A549 (cell line): ENCODE measurements at regions not wholly inside any gene's neighbourhood (a gene's known extent, or its start where the extent isn't known, plus 50 kb on each side); places are given as distances from the start of the nearest gene placed in this dataset.

Experiments used
- ATAC-seq, 2 experiments: fragments of 200-7000 bp in 1 of 2; fragments of >200 bp in 1 of 2; cut with Nextera tagmentation in 1 of 2; cut with Tn5 transposase in 1 of 2; 3 replicates each; pipeline versions ENCODE4 v1.8.0 to v1.9.1; 2018 to 2020; ENCODE audit warnings: mild to moderate bottlenecking in 1 of 2, moderate library complexity in 1 of 2
- CTCF ChIA-PET: fragments of 300-600 bp; sonication (Branson Sonifier 250); formaldehyde crosslinking; extraction: SDS; loops from one replicate; lab custom pipeline; 2021; ENCODE audit warnings: antibody characterized with exemption, inconsistent platforms; lab: Yijun Ruan, JAX
- POLR2A ChIA-PET: fragments of 350-600 bp; formaldehyde crosslinking; extraction: SDS; loops from one replicate; lab custom pipeline; 2021; ENCODE audit warnings: antibody characterized with exemption, inconsistent platforms; lab: Yijun Ruan, JAX
- DNase-seq, 2 experiments: peaks; one replicate each; pipeline versions ENCODE4 v3.0.0 to v3.0.0-alpha.2; 2011 to 2016; ENCODE audit warnings: low read depth in 1 of 2, low spot score in 1 of 2
- FAIRE-seq: peaks from 2 replicates; lab custom pipeline; 2011; peaks lifted over from hg19 to GRCh38; lab: Jason Lieb, UNC
- H3K27ac ChIP-seq, 2 experiments: fragments of >200 bp; sonication (Bioruptor Twin); formaldehyde crosslinking; 3 replicates each; pipeline ENCODE4 v1.5.1; 2016 to 2017
- H3K4me1 ChIP-seq: fragments of >200 bp; sonication (Bioruptor Twin); formaldehyde crosslinking; 3 replicates; pipeline ENCODE4 v1.6.1; 2016
- H3K4me2 ChIP-seq: fragments of >200 bp; sonication (Bioruptor Twin); formaldehyde crosslinking; 3 replicates; pipeline ENCODE4 v1.6.1; 2016
- H3K4me3 ChIP-seq: fragments of >200 bp; sonication (Bioruptor Twin); formaldehyde crosslinking; 3 replicates; pipeline ENCODE4 v1.5.1; 2016
- H3K9me3 ChIP-seq: fragments of >200 bp; sonication (Bioruptor Twin); formaldehyde crosslinking; 3 replicates; pipeline ENCODE4 v1.6.1; 2016
- CBX8 ChIP-seq: fragments of 200-600 bp; sonication (generic); IDR thresholded peaks from 2 replicates; pipeline ENCODE4 v1.6.1; 2016
- CHD2 ChIP-seq: fragments of 150-350 bp; IDR thresholded peaks from 2 replicates; pipeline ENCODE4 v1.6.1; 2014; ENCODE audit warnings: low read length; ENCODE audit not compliant: partially characterized antibody
- FOSB ChIP-seq: fragments of 250-450 bp; sonication (Bioruptor Pico); IDR thresholded peaks from 2 replicates; pipeline ENCODE4 v1.5.0; 2020; ENCODE audit warnings: mild to moderate bottlenecking, moderate library complexity
- FOXS1 ChIP-seq: fragments of 250-450 bp; sonication (Bioruptor Pico); IDR thresholded peaks from 2 replicates; pipeline ENCODE4 v1.5.0; 2020; ENCODE audit warnings: mild to moderate bottlenecking, moderate library complexity
- HDAC2 ChIP-seq: fragments of 200-600 bp; sonication (generic); IDR thresholded peaks from 2 replicates; pipeline ENCODE4 v1.6.1; 2016
- HOXA7 ChIP-seq: fragments of 250-450 bp; sonication (Bioruptor Pico); IDR thresholded peaks from 2 replicates; pipeline ENCODE4 v1.5.0; 2020; ENCODE audit warnings: mild to moderate bottlenecking, moderate library complexity
- HOXB13 ChIP-seq: fragments of 250-450 bp; sonication (Bioruptor Pico); IDR thresholded peaks from 2 replicates; pipeline ENCODE4 v1.5.0; 2020; ENCODE audit warnings: low read depth, mild to moderate bottlenecking, moderate library complexity
- HOXB5 ChIP-seq: fragments of 250-450 bp; sonication (Bioruptor Pico); IDR thresholded peaks from 2 replicates; pipeline ENCODE4 v1.5.0; 2020; ENCODE audit warnings: mild to moderate bottlenecking, moderate library complexity
- JUN ChIP-seq, 2 experiments: fragments of >200 bp; sonication (Bioruptor Twin); formaldehyde crosslinking; IDR thresholded peaks; 2 replicates in 1 of 2; 3 replicates in 1 of 2; pipeline ENCODE4 v1.6.1; 2016 to 2017
- JUNB ChIP-seq: fragments of >200 bp; sonication (Bioruptor Twin); formaldehyde crosslinking; IDR thresholded peaks from 2 replicates; pipeline ENCODE4 v1.6.1; 2016
- KDM1A ChIP-seq: fragments of 200-600 bp; sonication (generic); IDR thresholded peaks from 2 replicates; pipeline ENCODE4 v1.6.1; 2016; ENCODE audit warnings: low read depth, mild to moderate bottlenecking
- KDM5A ChIP-seq: fragments of 200-600 bp; sonication (generic); IDR thresholded peaks from 2 replicates; pipeline ENCODE4 v1.6.1; 2016; ENCODE audit warnings: antibody characterized with exemption, mild to moderate bottlenecking
- MAZ ChIP-seq: fragments of 150-350 bp; IDR thresholded peaks from 2 replicates; pipeline ENCODE4 v1.6.1; 2014; ENCODE audit warnings: antibody characterized with exemption, low read depth, low read length, borderline replicate concordance
- NPAS2 ChIP-seq: fragments of 250-450 bp; sonication (Bioruptor Pico); IDR thresholded peaks from 2 replicates; pipeline ENCODE4 v1.8.0; 2022; ENCODE audit warnings: mild to moderate bottlenecking, moderate library complexity, borderline replicate concordance
- POLR2A ChIP-seq: IDR thresholded peaks from 2 replicates; pipeline ENCODE4 v1.6.1; 2012; ENCODE audit warnings: mild to moderate bottlenecking, low read length
- POLR2AphosphoS2 ChIP-seq: conservative IDR thresholded peaks from 2 replicates; pipeline ENCODE4 v1.6.1; 2012; ENCODE audit warnings: low read length, improper control_type of control experiment, inconsistent platforms
- RARB ChIP-seq: fragments of 250-450 bp; sonication (Bioruptor Pico); IDR thresholded peaks from 2 replicates; pipeline ENCODE4 v1.8.0; 2021; ENCODE audit warnings: mild to moderate bottlenecking, moderate library complexity
- RFX5 ChIP-seq: fragments of 450-650 bp; IDR thresholded peaks from 2 replicates; pipeline ENCODE4 v1.7.1; 2014; ENCODE audit warnings: antibody characterized with exemption, mild to moderate bottlenecking, moderate library complexity
- RNF2 ChIP-seq: fragments of 200-600 bp; sonication (generic); IDR thresholded peaks from 2 replicates; pipeline ENCODE4 v1.6.1; 2016; ENCODE audit warnings: low read depth, mild to moderate bottlenecking, antibody characterized with exemption, moderate library complexity, borderline replicate concordance
- SMC3 ChIP-seq: fragments of >200 bp; sonication (Bioruptor Twin); formaldehyde crosslinking; IDR thresholded peaks from 3 replicates; pipeline ENCODE4 v1.6.1; 2018; ENCODE audit warnings: inconsistent platforms
- TP53 ChIP-seq: fragments of 250-450 bp; sonication (Bioruptor Pico); IDR thresholded peaks from 2 replicates; pipeline ENCODE4 v1.5.0; 2021; ENCODE audit warnings: mild to moderate bottlenecking, moderate library complexity
- ZC3H11A ChIP-seq: fragments of 450-650 bp; IDR thresholded peaks from 2 replicates; pipeline ENCODE4 v1.6.1; 2014; ENCODE audit warnings: antibody characterized with exemption, mild to moderate bottlenecking
- ZFP36 ChIP-seq: fragments of 450-650 bp; IDR thresholded peaks from 2 replicates; pipeline ENCODE4 v1.6.1; 2014; ENCODE audit warnings: borderline replicate concordance; ENCODE audit not compliant: partially characterized antibody
- WGBS: methylation state at CpG from one replicate; pipeline ENCODE4 v1.1.6; 2017; ENCODE audit errors: missing lambda C conversion rate; 5-methylcytosine and 5-hydroxymethylcytosine counted together
- TF ChIP-seq, protein P1 (sequence below): IDR thresholded peaks from 2 replicates; pipeline ENCODE4 v1.6.1; 2012
- TF ChIP-seq, protein P2 (sequence below): fragments of 250-450 bp; sonication (Bioruptor Pico); IDR thresholded peaks from 2 replicates; pipeline ENCODE4 v1.5.0; 2021; ENCODE audit warnings: mild to moderate bottlenecking, moderate library complexity, borderline replicate concordance
- TF ChIP-seq, protein P3 (sequence below): fragments of >200 bp; sonication (Bioruptor Twin); formaldehyde crosslinking; IDR thresholded peaks from 3 replicates; pipeline ENCODE4 v1.6.1; 2016
- TF ChIP-seq, protein P4 (sequence below): fragments of >200 bp; sonication (Bioruptor Twin); formaldehyde crosslinking; IDR thresholded peaks from 2 replicates; pipeline ENCODE4 v1.6.1; 2016
- TF ChIP-seq, protein P5 (sequence below): fragments of 450-650 bp; IDR thresholded peaks from 2 replicates; pipeline ENCODE4 v1.6.1; 2014; ENCODE audit warnings: antibody characterized with exemption

DNA sequence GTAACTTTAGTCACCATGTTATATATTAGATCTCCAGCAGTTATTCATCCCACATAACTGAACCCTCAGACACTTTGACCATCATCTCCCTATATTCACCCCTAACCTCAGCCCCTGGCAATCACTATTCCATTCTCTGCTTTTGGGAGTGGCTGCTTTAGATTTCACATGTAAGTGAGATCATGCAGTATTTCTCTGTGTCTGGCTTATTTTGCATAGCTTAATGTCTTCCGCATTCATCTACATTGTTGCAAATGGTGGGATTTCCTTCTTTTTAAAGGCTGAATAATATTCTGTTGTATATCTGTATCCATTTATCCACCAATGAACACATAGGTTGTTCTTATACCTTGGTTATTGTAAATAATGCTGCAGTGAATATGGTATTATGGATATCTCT is 411.6 kb upstream of the ZEB2 start:
- ATAC-seq (no peak), DNase-seq (no peak), FAIRE-seq (no peak)
- Histone ChIP-seq H3K4me2 (no peak overlapping the region), H3K4me3 (no peak overlapping the region), H3K4me1 (no peaks in the 10 kb centered on the region), H3K9me3 (peaks cover 6% of the 10 kb centered on the region; the same call in 1 of the 3 replicates), H3K27ac (no peak overlapping the region)
- no peak for TF ChIP-seq HOXB5 (CRISPR knock-in tag)
- TF ChIP-seq POLR2A: no peak
- no peak for TF ChIP-seq MAZ
- TF ChIP-seq POLR2AphosphoS2: no peak
- TF ChIP-seq, protein P1, sequence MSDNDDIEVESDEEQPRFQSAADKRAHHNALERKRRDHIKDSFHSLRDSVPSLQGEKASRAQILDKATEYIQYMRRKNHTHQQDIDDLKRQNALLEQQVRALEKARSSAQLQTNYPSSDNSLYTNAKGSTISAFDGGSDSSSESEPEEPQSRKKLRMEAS: no peak
- TF ChIP-seq HOXB13 (CRISPR knock-in tag): no peak
- TF ChIP-seq SMC3: no peak
- TF ChIP-seq ZC3H11A: no peak
- TF ChIP-seq RNF2: no peak
- no peak for TF ChIP-seq KDM1A
- TF ChIP-seq, protein P2, sequence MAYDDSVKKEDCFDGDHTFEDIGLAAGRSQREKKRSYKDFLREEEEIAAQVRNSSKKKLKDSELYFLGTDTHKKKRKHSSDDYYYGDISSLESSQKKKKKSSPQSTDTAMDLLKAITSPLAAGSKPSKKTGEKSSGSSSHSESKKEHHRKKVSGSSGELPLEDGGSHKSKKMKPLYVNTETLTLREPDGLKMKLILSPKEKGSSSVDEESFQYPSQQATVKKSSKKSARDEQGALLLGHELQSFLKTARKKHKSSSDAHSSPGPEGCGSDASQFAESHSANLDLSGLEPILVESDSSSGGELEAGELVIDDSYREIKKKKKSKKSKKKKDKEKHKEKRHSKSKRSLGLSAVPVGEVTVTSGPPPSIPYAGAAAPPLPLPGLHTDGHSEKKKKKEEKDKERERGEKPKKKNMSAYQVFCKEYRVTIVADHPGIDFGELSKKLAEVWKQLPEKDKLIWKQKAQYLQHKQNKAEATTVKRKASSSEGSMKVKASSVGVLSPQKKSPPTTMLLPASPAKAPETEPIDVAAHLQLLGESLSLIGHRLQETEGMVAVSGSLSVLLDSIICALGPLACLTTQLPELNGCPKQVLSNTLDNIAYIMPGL (CRISPR knock-in tag): no peak
- TF ChIP-seq NPAS2 (CRISPR knock-in tag): no peak
- TF ChIP-seq, protein P3, sequence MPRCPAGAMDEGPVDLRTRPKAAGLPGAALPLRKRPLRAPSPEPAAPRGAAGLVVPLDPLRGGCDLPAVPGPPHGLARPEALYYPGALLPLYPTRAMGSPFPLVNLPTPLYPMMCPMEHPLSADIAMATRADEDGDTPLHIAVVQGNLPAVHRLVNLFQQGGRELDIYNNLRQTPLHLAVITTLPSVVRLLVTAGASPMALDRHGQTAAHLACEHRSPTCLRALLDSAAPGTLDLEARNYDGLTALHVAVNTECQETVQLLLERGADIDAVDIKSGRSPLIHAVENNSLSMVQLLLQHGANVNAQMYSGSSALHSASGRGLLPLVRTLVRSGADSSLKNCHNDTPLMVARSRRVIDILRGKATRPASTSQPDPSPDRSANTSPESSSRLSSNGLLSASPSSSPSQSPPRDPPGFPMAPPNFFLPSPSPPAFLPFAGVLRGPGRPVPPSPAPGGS: no peak
- TF ChIP-seq HDAC2: no peak
- TF ChIP-seq CBX8: no peak
- WGBS: 87% methylated on average over 1 of the region's 1 CpG
- POLR2A ChIA-PET: no interaction called here
- CTCF ChIA-PET: interaction anchor here (0.6 kb wide), 1 partner anchor 145 kb away, joined by 3 read pairs; no protein-coding TSS in a partner anchor

DNA sequence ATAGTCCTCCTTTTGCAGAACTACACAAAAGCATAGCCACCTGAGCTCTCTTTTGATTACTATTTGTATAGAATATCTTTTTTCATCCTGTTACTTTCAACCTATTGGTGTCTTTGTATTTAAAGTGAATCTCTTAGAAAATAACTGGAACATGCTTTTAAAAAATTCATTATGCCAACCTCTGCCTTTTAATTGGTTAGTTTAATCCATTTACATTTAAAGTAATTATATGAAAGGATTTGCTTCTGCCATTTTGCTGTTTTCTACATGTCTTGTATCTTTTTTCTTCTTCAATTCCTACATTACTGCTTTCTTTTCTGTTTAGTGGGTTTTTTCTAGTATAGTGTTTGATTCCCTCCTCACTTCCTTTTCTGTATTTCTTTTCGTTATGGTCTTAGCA is 407.5 kb upstream of the ZEB2 start:
- no peak for FAIRE-seq
- Histone ChIP-seq H3K4me1 (no peaks in the 10 kb centered on the region), H3K4me2 (no peak overlapping the region)
- ATAC-seq: no peak
- DNase-seq: no peak
- WGBS: 92% methylated on average over 1 of the region's 1 CpG
- POLR2A ChIA-PET: no interaction called here
- no peak for TF ChIP-seq RNF2
- TF ChIP-seq JUN (IDR thresholded peaks at IDR 0.05): no peak
- no peak for TF ChIP-seq MAZ
- TF ChIP-seq JUNB: no peak
- TF ChIP-seq RARB (CRISPR knock-in tag): no peak
- no peak for TF ChIP-seq ZFP36
- TF ChIP-seq, protein P4, sequence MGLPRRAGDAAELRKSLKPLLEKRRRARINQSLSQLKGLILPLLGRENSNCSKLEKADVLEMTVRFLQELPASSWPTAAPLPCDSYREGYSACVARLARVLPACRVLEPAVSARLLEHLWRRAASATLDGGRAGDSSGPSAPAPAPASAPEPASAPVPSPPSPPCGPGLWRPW: no peak
- no peak for TF ChIP-seq KDM1A
- TF ChIP-seq TP53 (CRISPR knock-in tag): no peak
- TF ChIP-seq CHD2: no peak
- TF ChIP-seq, all 56 proteins: peak for 0
- CTCF ChIA-PET: no interaction called here
- no peak overlapping the region for H3K4me3 ChIP-seq
- peaks cover 9% of the 10 kb centered on the region; the same call in 1 of the 3 replicates for H3K9me3 ChIP-seq
- H3K27ac ChIP-seq: no peak overlapping the region

DNA sequence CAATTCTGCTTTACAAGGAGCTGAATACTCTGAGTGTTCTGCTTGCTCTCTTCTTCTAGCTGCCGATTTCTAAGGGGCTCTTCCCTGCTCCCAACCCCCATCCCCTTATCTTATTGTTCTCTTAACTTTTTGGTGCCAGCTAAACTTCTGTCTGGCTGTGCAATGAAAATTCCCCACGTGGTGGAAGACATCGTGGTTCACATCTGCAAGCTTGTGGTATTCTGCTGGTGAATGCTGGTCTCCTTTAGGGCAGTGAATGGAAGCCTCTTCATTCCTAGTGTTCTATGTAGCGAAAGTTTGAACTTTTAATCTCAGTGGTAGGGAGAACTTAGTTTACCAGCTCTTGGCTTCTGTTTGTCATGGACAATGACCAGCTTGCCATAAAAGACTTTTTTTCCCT is 406.0 kb upstream of the ZEB2 start:
- ATAC-seq: no peak

More for the DNA sequence above, 406.0 kb upstream of the ZEB2 start:
- POLR2A ChIA-PET: no interaction called here
- WGBS: 37% methylated on average over 4 of the region's 4 CpGs
- DNase-seq: no peak
- H3K4me1 ChIP-seq: no peaks in the 10 kb centered on the region
- FAIRE-seq: no peak
- TF ChIP-seq FOSB (CRISPR knock-in tag): no peak
- TF ChIP-seq KDM5A: no peak
- no peak for TF ChIP-seq MAZ
- no peak for TF ChIP-seq FOXS1 (CRISPR knock-in tag)
- no peak for TF ChIP-seq ZC3H11A
- TF ChIP-seq, protein P2 (CRISPR knock-in tag): no peak
- no peak for TF ChIP-seq RFX5
- TF ChIP-seq POLR2AphosphoS2: no peak
- TF ChIP-seq, protein P5, sequence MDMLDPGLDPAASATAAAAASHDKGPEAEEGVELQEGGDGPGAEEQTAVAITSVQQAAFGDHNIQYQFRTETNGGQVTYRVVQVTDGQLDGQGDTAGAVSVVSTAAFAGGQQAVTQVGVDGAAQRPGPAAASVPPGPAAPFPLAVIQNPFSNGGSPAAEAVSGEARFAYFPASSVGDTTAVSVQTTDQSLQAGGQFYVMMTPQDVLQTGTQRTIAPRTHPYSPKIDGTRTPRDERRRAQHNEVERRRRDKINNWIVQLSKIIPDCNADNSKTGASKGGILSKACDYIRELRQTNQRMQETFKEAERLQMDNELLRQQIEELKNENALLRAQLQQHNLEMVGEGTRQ: no peak
- no peak for TF ChIP-seq HOXA7 (CRISPR knock-in tag)
- TF ChIP-seq, all 56 proteins: peak for 0
- Histone ChIP-seq H3K9me3 (peaks cover 9% of the 10 kb centered on the region; the same call in 1 of the 3 replicates), H3K4me3 (no peak overlapping the region), H3K4me2 (no peak overlapping the region), H3K27ac (no peak overlapping the region)
- CTCF ChIA-PET: no interaction called here
